Spleen (tissue), 7 donors: ENCODE measurements at regions not wholly inside any gene's neighbourhood (a gene's known extent, or its start where the extent isn't known, plus 50 kb on each side); places are given as distances from the start of the nearest gene placed in this dataset.

ENCODE experiments used
- POLR2A ChIP-seq, 3 donors: fragments of 450-650 bp; IDR thresholded peaks; one replicate each; pipeline ENCODE4 v1.5.1; 2017; ENCODE audit warnings: antibody characterized with exemption in 3 of 3, mild to moderate bottlenecking in 1 of 3
- POLR2AphosphoS5 ChIP-seq, 3 donors: sonication (generic); formaldehyde crosslinking; IDR thresholded peaks; one replicate each; pipeline ENCODE4 v1.5.1; 2017; ENCODE audit warnings: antibody characterized with exemption in 3 of 3
- TF ChIP-seq, protein P1 (sequence below), 11 experiments: fragments of 200-600 bp in 7 of 11; fragments of 450-650 bp in 4 of 11; sonication (generic) in 4 of 11; IDR thresholded peaks in 8 of 11; conservative IDR thresholded peaks in 3 of 11; 1 replicate in 7 of 11; 2 replicates in 4 of 11; pipeline versions ENCODE4 v1.4.0 to v1.8.0; 2016 to 2021; ENCODE audit warnings: antibody characterized with exemption in 11 of 11, inconsistent platforms in 4 of 11, mild to moderate bottlenecking in 1 of 11
- donor health status: DM: no; HTN: no; CAD: no; lungs with moderate emphysema.
- donor health status: DM: no; HTN: no; CAD: no.
- donor health status: DM: no; HTN: no; CAD: no.

DNA sequence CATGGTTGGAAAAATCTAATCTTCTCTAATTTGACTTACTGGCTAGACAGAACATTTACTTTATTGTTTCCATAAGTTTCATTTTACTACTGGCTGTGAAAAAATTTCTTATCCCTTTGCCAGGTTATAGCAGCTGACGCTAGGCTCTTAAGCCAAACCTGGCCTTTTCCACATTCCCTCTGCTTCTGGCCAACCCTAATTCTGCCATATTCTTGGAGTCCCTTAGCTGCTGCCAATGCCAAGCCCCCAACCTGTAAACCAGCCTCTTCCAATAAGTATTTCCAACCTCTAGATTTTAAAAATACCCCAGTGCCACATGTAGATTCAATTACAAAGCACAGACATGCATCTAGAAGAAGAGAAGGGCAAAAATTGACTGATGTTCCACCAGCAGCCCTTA, 452.3 kb upstream of the MEX3C start:
- TF ChIP-seq, protein P1, sequence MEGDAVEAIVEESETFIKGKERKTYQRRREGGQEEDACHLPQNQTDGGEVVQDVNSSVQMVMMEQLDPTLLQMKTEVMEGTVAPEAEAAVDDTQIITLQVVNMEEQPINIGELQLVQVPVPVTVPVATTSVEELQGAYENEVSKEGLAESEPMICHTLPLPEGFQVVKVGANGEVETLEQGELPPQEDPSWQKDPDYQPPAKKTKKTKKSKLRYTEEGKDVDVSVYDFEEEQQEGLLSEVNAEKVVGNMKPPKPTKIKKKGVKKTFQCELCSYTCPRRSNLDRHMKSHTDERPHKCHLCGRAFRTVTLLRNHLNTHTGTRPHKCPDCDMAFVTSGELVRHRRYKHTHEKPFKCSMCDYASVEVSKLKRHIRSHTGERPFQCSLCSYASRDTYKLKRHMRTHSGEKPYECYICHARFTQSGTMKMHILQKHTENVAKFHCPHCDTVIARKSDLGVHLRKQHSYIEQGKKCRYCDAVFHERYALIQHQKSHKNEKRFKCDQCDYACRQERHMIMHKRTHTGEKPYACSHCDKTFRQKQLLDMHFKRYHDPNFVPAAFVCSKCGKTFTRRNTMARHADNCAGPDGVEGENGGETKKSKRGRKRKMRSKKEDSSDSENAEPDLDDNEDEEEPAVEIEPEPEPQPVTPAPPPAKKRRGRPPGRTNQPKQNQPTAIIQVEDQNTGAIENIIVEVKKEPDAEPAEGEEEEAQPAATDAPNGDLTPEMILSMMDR (IDR thresholded peaks at IDR 0.05 in 8 of 11, conservative IDR thresholded peaks at IDR 0.05 in 3 of 11), result no peak
- no peak for TF ChIP-seq POLR2AphosphoS5 (IDR thresholded peaks at IDR 0.05)
- TF ChIP-seq POLR2A (IDR thresholded peaks at IDR 0.05), result no peak
